H9 (cell line): ENCODE measurements at regions not wholly inside any gene's neighbourhood (a gene's known extent, or its start where the extent isn't known, plus 50 kb on each side); places are given as distances from the start of the nearest gene placed in this dataset.

Experiments
- DNase-seq: peaks from one replicate; pipeline ENCODE4 v3.0.0-alpha.2; 2017
- H2AFZ ChIP-seq: one replicate; pipeline ENCODE4 v1.6.1; 2013; ENCODE audit warnings: mild to moderate bottlenecking, low read length, control low read depth, moderate library complexity
- H2AK5ac ChIP-seq: 2 replicates; pipeline ENCODE4 v1.6.1; 2013; ENCODE audit warnings: low read length, control low read depth, mixed read lengths; ENCODE audit not compliant: insufficient read length
- H2BK120ac ChIP-seq: one replicate; pipeline ENCODE4 v1.6.1; 2013; ENCODE audit warnings: low read depth, mild to moderate bottlenecking, low read length, control low read depth, inconsistent platforms; ENCODE audit not compliant: poor library complexity, severe bottlenecking
- H2BK12ac ChIP-seq: 2 replicates; pipeline ENCODE4 v1.6.1; 2013; ENCODE audit warnings: low read length, control low read depth, mixed read lengths, low read depth; ENCODE audit not compliant: insufficient read length
- H2BK15ac ChIP-seq: 2 replicates; pipeline ENCODE4 v1.6.1; 2013; ENCODE audit warnings: low read depth, low read length, control low read depth
- H2BK20ac ChIP-seq: one replicate; pipeline ENCODE4 v1.6.1; 2013; ENCODE audit warnings: low read depth, mild to moderate bottlenecking, low read length, control low read depth, inconsistent platforms; ENCODE audit not compliant: poor library complexity, severe bottlenecking
- H2BK5ac ChIP-seq: 2 replicates; pipeline ENCODE4 v1.6.1; 2013; ENCODE audit warnings: low read length, control low read depth, mixed read lengths; ENCODE audit not compliant: insufficient read length
- H3K14ac ChIP-seq: 2 replicates; pipeline ENCODE4 v1.6.1; 2013; ENCODE audit warnings: low read length, control low read depth; ENCODE audit not compliant: insufficient read depth
- H3K18ac ChIP-seq: 2 replicates; pipeline ENCODE4 v1.6.1; 2013; ENCODE audit warnings: low read depth, mild to moderate bottlenecking, mixed read lengths, low read length, control low read depth; ENCODE audit not compliant: insufficient read length
- H3K23ac ChIP-seq: 2 replicates; pipeline ENCODE4 v1.6.1; 2013; ENCODE audit warnings: low read length, control low read depth, mixed read lengths, low read depth; ENCODE audit not compliant: insufficient read length
- H3K23me2 ChIP-seq: 2 replicates; pipeline ENCODE4 v1.6.1; 2013; ENCODE audit warnings: low read depth, mild to moderate bottlenecking, mixed read lengths, low read length, control low read depth; ENCODE audit not compliant: insufficient read length, poor library complexity, severe bottlenecking
- H3K27ac ChIP-seq: 2 replicates; pipeline ENCODE4 v1.5.1; 2013; ENCODE audit warnings: low read length, control low read depth, mixed read lengths, low read depth; ENCODE audit not compliant: insufficient read length
- H3K27me3 ChIP-seq: 2 replicates; pipeline ENCODE4 v1.6.1; 2013; ENCODE audit warnings: low read length, control low read depth, inconsistent platforms; ENCODE audit not compliant: insufficient read depth
- H3K4ac ChIP-seq: 2 replicates; pipeline ENCODE4 v1.6.1; 2013; ENCODE audit warnings: low read depth, mild to moderate bottlenecking, control low read depth, inconsistent platforms, low read length, moderate library complexity
- H3K4me1 ChIP-seq: 2 replicates; pipeline ENCODE4 v1.6.1; 2013; ENCODE audit warnings: low read length, control low read depth, inconsistent platforms; ENCODE audit not compliant: insufficient read depth
- H3K4me2 ChIP-seq: 2 replicates; pipeline ENCODE4 v1.6.1; 2013; ENCODE audit warnings: low read length, control low read depth, mixed read lengths; ENCODE audit not compliant: insufficient read length, insufficient read depth
- H3K56ac ChIP-seq: 2 replicates; pipeline ENCODE4 v1.6.1; 2013; ENCODE audit warnings: low read depth, mild to moderate bottlenecking, mixed read lengths, low read length, control low read depth; ENCODE audit not compliant: insufficient read length
- H3K79me1 ChIP-seq: 2 replicates; pipeline ENCODE4 v1.6.1; 2013; ENCODE audit warnings: low read depth, mild to moderate bottlenecking, moderate library complexity, low read length, control low read depth, inconsistent platforms; ENCODE audit not compliant: insufficient read depth, poor library complexity, severe bottlenecking
- H3K79me2 ChIP-seq: 2 replicates; pipeline ENCODE4 v1.6.1; 2013; ENCODE audit warnings: low read length, control low read depth, inconsistent platforms; ENCODE audit not compliant: insufficient read depth
- H3K9ac ChIP-seq: 2 replicates; pipeline ENCODE4 v1.6.1; 2013; ENCODE audit warnings: low read length, control low read depth, mixed read lengths; ENCODE audit not compliant: insufficient read length; ENCODE audit errors: extremely low read depth
- H3K9me3 ChIP-seq: one replicate; pipeline ENCODE4 v1.6.1; 2013; ENCODE audit warnings: low read depth, low read length, inconsistent platforms; ENCODE audit not compliant: control insufficient read depth
- H3T11ph ChIP-seq: one replicate; pipeline ENCODE4 v1.6.1; 2013; ENCODE audit warnings: mild to moderate bottlenecking, low read length, control low read depth, inconsistent platforms
- H4K20me1 ChIP-seq: one replicate; pipeline ENCODE4 v1.6.1; 2013; ENCODE audit not compliant: control insufficient read depth, insufficient read length, insufficient read depth
- H4K5ac ChIP-seq: 2 replicates; pipeline ENCODE4 v1.6.1; 2013; ENCODE audit warnings: low read depth, mild to moderate bottlenecking, mixed read lengths, low read length, control low read depth; ENCODE audit not compliant: insufficient read length
- H4K8ac ChIP-seq: replicated peaks from 2 replicates; pipeline ENCODE4 v1.6.1; 2013; ENCODE audit warnings: low read length, control low read depth, mixed read lengths, low read depth; ENCODE audit not compliant: insufficient read length
- H4K91ac ChIP-seq: 2 replicates; pipeline ENCODE4 v1.6.1; 2013; ENCODE audit warnings: low read depth, mild to moderate bottlenecking, moderate library complexity, mixed read lengths, low read length, control low read depth; ENCODE audit not compliant: insufficient read length
- H3K27ac Mint-ChIP-seq, 3 experiments: 2 replicates in 2 of 3; 3 replicates in 1 of 3; pipeline ENCODE4 v1.8.0; 2020 to 2021; ENCODE audit warnings: mixed read lengths in 3 of 3, mild to moderate bottlenecking in 1 of 3, moderate library complexity in 1 of 3
- H3K27me3 Mint-ChIP-seq: 2 replicates; pipeline ENCODE4 v1.8.0; 2021; ENCODE audit warnings: low read depth, mild to moderate bottlenecking, moderate library complexity, mixed read lengths
- H3K36me3 Mint-ChIP-seq, 3 experiments: 2 replicates in 2 of 3; 3 replicates in 1 of 3; pipeline ENCODE4 v1.8.0; 2020 to 2021; ENCODE audit warnings: low read depth in 3 of 3, mixed read lengths in 3 of 3; ENCODE audit not compliant: insufficient read depth in 1 of 3
- H3K4me1 Mint-ChIP-seq, 2 experiments: 2 replicates each; pipeline ENCODE4 v1.8.0; 2020; ENCODE audit warnings: mixed read lengths in 2 of 2
- H3K4me3 Mint-ChIP-seq, 2 experiments: 2 replicates in 1 of 2; 3 replicates in 1 of 2; pipeline ENCODE4 v1.8.0; 2020 to 2021; ENCODE audit warnings: mild to moderate bottlenecking in 2 of 2, mixed read lengths in 2 of 2, moderate library complexity in 1 of 2
- H3K9me3 Mint-ChIP-seq, 2 experiments: 2 replicates in 1 of 2; 3 replicates in 1 of 2; pipeline ENCODE4 v1.8.0; 2020; ENCODE audit warnings: mild to moderate bottlenecking in 2 of 2, mixed read lengths in 2 of 2, moderate library complexity in 1 of 2
- CTCF ChIP-seq: fragments of 200-600 bp; sonication (generic); conservative IDR thresholded peaks from 3 replicates; pipeline ENCODE4 v1.8.0; 2021; ENCODE audit warnings: antibody characterized with exemption, mild to moderate bottlenecking
- WGBS: extraction: QIAGEN DNeasy Blood & Tissue Kit; methylation state at CpG from one replicate; pipeline ENCODE4 v1.1.7; 2013; ENCODE audit warnings: missing lambda C conversion rate, low lambda C conversion rate, mixed read lengths; ENCODE audit not compliant: insufficient read length; ENCODE audit errors: extremely low coverage; 5-methylcytosine and 5-hydroxymethylcytosine counted together

DNA sequence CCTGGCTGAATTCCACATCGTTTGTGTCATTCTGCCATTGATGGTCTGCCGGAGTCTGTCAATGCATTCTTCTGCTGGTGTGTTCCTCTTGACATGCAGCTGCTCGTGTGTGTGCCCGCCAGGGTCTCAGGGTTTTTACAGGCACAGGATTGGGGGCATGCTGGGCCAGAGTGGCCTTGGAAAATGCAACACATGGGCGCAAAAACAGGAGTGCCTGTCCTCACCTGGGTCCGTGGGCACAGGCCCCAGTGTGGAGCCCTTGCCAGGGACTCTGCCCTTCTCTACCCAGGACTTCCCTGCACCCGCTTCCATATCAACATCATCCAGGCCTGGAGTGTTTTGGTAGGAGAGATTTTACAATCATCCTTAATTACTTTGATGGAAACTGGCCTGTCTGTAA, 340.7 kb downstream of the KIF20B start:
- no peaks in the 10 kb centered on the region; a peak in 1 of 7 replicates for H3K36me3 Mint-ChIP-seq

More for the DNA sequence above, 340.7 kb downstream of the KIF20B start:
- no peak for TF ChIP-seq CTCF
- Mint-ChIP-seq H3K4me3 (no peak overlapping the region), H3K27me3 (no peaks in the 10 kb centered on the region), H3K27ac (no peak overlapping the region), H3K4me1 (no peaks in the 10 kb centered on the region), H3K9me3 (no peaks in the 10 kb centered on the region)
- H3K27me3 ChIP-seq, result no peaks in the 10 kb centered on the region
- H2AFZ ChIP-seq, result no peak overlapping the region
- no peak overlapping the region for H3K9ac ChIP-seq
- H2AK5ac ChIP-seq, result no peak overlapping the region
- no peaks in the 10 kb centered on the region for H3K4me1 ChIP-seq
- no peaks in the 10 kb centered on the region for H3K23me2 ChIP-seq
- no peaks in the 10 kb centered on the region for H3K79me2 ChIP-seq
- H2BK120ac ChIP-seq, result no peak overlapping the region
- H3K23ac ChIP-seq, result no peak overlapping the region
- H3K14ac ChIP-seq, result no peak overlapping the region
- no peak for DNase-seq
- H3K56ac ChIP-seq, result no peak overlapping the region
- no peak overlapping the region for H3K4me2 ChIP-seq
- no peak overlapping the region for H2BK5ac ChIP-seq
- H3K9me3 ChIP-seq, result no peaks in the 10 kb centered on the region
- no peak overlapping the region for H4K91ac ChIP-seq
- no peak overlapping the region for H3K4ac ChIP-seq
- H4K8ac ChIP-seq, result no peak overlapping the region
- no peak overlapping the region for H3K18ac ChIP-seq
- no peaks in the 10 kb centered on the region for H4K20me1 ChIP-seq
- H2BK20ac ChIP-seq, result no peak overlapping the region
- H2BK12ac ChIP-seq, result no peak overlapping the region
- WGBS, result no CpG with 5 or more reads among the region's 7 CpGs
- no peaks in the 10 kb centered on the region for H3K79me1 ChIP-seq
- H2BK15ac ChIP-seq, result no peak overlapping the region
- no peak overlapping the region for H3K27ac ChIP-seq
- H3T11ph ChIP-seq, result no peak overlapping the region
- H4K5ac ChIP-seq, result no peak overlapping the region
